HepG2 (cell line): ENCODE measurements at regions not wholly inside any gene's neighbourhood (a gene's known extent, or its start where the extent isn't known, plus 50 kb on each side); places are given as distances from the start of the nearest gene placed in this dataset.
"Not testable (repeated sequence)": the region's sequence is repeated elsewhere in the genome, so short reads cannot be mapped to it uniquely, and the experiment has no call there.

Experiments
- TBP ChIP-seq: sonication (generic); formaldehyde crosslinking; IDR thresholded peaks from 2 replicates; pipeline ENCODE4 v1.5.0; 2020; ENCODE audit warnings: missing genetic modification reagents
- TF ChIP-seq, protein P1 (sequence below): sonication (generic); formaldehyde crosslinking; IDR thresholded peaks from 2 replicates; pipeline ENCODE4 v1.4.0; 2020; ENCODE audit warnings: missing genetic modification reagents

- TF ChIP-seq, protein P1, sequence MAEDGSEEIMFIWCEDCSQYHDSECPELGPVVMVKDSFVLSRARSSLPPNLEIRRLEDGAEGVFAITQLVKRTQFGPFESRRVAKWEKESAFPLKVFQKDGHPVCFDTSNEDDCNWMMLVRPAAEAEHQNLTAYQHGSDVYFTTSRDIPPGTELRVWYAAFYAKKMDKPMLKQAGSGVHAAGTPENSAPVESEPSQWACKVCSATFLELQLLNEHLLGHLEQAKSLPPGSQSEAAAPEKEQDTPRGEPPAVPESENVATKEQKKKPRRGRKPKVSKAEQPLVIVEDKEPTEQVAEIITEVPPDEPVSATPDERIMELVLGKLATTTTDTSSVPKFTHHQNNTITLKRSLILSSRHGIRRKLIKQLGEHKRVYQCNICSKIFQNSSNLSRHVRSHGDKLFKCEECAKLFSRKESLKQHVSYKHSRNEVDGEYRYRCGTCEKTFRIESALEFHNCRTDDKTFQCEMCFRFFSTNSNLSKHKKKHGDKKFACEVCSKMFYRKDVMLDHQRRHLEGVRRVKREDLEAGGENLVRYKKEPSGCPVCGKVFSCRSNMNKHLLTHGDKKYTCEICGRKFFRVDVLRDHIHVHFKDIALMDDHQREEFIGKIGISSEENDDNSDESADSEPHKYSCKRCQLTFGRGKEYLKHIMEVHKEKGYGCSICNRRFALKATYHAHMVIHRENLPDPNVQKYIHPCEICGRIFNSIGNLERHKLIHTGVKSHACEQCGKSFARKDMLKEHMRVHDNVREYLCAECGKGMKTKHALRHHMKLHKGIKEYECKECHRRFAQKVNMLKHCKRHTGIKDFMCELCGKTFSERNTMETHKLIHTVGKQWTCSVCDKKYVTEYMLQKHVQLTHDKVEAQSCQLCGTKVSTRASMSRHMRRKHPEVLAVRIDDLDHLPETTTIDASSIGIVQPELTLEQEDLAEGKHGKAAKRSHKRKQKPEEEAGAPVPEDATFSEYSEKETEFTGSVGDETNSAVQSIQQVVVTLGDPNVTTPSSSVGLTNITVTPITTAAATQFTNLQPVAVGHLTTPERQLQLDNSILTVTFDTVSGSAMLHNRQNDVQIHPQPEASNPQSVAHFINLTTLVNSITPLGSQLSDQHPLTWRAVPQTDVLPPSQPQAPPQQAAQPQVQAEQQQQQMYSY (CRISPR knock-in tag) = not testable (repeated sequence)
- TF ChIP-seq TBP (CRISPR knock-in tag) = not testable (repeated sequence)
These were observed 1452.8 kb upstream of the TPTE start for GRCh38 chr21:9068622-9069021.
